Coronary artery (tissue), 2 donors: ENCODE measurements at regions not wholly inside any gene's neighbourhood (a gene's known extent, or its start where the extent isn't known, plus 50 kb on each side); places are given as distances from the start of the nearest gene placed in this dataset.
"Not testable (repeated sequence)": the region's sequence is repeated elsewhere in the genome, so short reads cannot be mapped to it uniquely, and the experiment has no call there.

Experiments used
- DNase-seq: peaks from one replicate; pipeline ENCODE4 v3.0.0-alpha.2; 2017; ENCODE audit warnings: low spot score
- H3K27ac ChIP-seq, 2 donors: fragments of 200-600 bp; sonication (generic); one replicate each; pipeline ENCODE4 v1.5.1; 2016 to 2019
- H3K4me3 ChIP-seq: fragments of 200-600 bp; sonication (generic); 2 replicates; pipeline ENCODE4 v1.5.1; 2016; ENCODE audit warnings: mild to moderate bottlenecking, moderate library complexity
- TF ChIP-seq, protein P1 (sequence below): fragments of 200-600 bp; sonication (generic); IDR thresholded peaks from one replicate; pipeline ENCODE4 v1.5.1; 2019; ENCODE audit warnings: antibody characterized with exemption

DNA sequence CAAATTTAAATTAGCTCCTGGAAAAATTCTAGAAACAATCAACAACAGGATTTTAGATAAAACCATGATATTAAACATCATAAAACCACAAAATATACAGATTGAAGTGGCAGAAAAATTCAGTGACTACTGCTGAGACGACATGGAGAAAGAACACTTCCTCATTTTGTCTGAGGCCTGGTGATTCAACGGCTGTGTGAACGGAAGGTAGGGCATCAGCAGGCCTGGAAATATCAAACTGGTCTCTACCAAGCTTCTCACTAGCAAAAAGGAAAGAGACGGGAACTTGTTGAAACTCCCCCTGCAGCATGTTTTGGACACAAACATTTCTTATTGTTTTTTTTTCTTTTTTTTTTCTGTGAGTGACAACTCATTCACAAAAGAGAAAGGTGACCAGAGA lies 58.0 kb upstream of the AHI1 start:
- no peak for DNase-seq
- Histone ChIP-seq H3K4me3 (no peak overlapping the region), H3K27ac (no peak overlapping the region)
- TF ChIP-seq, protein P1, sequence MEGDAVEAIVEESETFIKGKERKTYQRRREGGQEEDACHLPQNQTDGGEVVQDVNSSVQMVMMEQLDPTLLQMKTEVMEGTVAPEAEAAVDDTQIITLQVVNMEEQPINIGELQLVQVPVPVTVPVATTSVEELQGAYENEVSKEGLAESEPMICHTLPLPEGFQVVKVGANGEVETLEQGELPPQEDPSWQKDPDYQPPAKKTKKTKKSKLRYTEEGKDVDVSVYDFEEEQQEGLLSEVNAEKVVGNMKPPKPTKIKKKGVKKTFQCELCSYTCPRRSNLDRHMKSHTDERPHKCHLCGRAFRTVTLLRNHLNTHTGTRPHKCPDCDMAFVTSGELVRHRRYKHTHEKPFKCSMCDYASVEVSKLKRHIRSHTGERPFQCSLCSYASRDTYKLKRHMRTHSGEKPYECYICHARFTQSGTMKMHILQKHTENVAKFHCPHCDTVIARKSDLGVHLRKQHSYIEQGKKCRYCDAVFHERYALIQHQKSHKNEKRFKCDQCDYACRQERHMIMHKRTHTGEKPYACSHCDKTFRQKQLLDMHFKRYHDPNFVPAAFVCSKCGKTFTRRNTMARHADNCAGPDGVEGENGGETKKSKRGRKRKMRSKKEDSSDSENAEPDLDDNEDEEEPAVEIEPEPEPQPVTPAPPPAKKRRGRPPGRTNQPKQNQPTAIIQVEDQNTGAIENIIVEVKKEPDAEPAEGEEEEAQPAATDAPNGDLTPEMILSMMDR = no peak

DNA sequence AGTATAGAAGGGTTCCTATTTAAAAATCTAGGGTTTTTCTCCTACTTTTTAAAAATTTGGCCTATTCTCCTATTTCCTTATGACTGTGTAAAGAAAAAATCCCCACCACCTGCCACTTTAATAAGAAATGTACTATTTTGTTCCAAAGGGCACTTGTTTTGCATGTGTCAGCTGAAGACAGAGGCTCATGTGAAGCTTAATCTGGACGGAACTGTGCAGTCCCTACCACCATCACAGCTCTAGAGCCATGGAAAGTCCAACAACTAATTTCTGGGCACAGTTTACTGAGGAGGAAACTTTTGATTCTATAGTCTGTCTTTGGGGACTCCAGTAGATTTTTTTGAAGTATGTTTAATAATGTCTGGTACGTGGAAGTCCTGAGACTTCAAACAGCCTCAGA lies 60.0 kb upstream of the AHI1 start:
- Histone ChIP-seq H3K27ac (no peak overlapping the region), H3K4me3 (no peak overlapping the region)
- TF ChIP-seq, protein P1 = no peak
- no peak for DNase-seq

DNA sequence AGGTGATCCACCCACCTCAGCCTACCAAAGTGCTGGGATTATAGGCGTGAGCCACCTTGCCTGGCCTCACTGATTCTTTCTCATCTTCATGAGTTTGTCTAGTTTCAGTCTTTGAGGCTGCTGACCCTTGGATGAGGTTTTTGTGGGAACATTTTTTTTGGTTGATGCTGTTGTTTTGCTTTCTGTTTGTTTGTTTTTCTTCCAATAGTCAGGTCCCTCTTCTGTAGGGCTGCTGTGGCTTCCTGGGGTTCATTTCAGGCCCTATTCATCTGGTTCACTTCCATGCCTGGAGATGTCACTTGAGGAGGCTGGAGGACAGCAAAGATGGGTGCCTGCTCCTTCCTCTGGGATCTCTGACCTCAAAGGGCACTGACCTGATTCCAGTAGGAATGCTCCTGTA lies 68.1 kb upstream of the AHI1 start:
- H3K27ac ChIP-seq, DNase-seq: not testable (repeated sequence)

DNA sequence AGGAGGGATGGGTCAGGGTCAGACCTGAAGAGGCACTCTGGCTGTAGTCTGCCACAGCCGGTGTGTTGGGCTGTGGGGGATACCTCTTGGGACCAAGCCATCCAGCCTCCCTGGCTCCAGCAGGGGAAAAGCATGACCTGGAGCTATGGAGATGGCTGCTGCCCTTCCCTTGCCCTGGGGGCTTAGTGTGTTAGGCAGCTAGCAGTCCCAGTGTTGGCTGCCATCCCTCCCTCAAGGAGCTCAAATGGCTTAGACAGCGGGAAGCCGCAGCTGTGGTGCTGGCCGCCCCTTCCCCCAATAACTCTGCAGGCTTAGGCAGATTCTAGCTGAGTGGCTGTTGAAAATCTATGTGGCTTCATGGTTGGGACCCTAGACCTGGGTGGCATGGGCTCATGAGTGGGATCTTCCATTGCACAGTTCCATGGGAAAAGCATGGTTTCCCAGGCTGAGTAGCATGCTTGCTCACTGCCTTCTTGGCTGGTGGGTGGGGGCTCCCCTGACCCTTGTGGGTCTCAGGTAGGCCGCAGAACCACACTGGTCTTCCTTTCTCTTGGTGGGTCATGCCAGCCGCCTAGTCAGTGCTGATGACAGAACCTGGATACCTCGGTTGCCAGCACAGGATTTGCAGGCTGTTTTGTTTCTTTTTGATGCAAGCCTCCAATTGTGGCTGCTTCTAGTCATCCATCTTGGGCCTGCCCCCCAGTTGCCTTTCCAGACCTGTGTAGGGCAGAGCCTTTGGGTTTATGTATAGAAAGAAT lies 69.0 kb upstream of the AHI1 start:
- DNase-seq = no peak
- Histone ChIP-seq H3K4me3 (no peak overlapping the region), H3K27ac (no peak overlapping the region)
- TF ChIP-seq, protein P1 = no peak

More for the DNA sequence above, 68.1 kb upstream of the AHI1 start:
- H3K4me3 ChIP-seq = not testable (repeated sequence)

DNA sequence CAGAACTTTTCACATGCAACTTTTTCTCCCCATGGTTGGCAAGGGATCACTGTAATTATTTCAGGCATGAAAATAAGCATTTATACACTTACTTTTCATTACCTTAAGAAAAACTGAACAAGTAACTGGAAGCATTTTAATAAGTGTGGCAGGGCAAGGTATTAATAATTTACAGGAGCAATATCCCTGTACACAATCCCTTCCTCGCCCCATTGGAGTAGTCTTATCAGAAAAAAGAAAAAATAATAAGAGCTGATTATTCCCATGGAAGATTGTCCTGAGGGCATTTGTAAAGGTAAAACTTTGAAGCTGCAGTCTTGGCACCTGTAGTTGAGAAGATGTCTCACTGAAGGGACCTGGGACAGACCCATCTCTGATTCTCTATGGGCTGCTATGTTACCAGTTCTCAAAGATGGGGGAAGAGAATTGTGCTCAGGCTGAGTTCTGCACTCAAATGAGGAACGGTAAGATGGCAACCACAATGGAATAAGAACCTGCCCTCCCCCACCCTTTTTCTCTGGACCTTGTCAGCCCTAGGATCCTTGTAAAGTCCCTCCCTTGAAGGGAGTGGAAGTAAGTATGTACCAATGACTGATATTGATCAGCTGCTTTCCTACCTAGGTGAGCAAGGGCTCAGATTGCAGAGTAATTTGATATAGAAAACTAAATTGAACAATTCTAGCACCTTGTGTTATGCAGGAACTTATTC lies 70.0 kb upstream of the AHI1 start:
- H3K27ac ChIP-seq = no peak overlapping the region
- no peak for DNase-seq
- no peak overlapping the region for H3K4me3 ChIP-seq
- TF ChIP-seq, protein P1 = no peak

DNA sequence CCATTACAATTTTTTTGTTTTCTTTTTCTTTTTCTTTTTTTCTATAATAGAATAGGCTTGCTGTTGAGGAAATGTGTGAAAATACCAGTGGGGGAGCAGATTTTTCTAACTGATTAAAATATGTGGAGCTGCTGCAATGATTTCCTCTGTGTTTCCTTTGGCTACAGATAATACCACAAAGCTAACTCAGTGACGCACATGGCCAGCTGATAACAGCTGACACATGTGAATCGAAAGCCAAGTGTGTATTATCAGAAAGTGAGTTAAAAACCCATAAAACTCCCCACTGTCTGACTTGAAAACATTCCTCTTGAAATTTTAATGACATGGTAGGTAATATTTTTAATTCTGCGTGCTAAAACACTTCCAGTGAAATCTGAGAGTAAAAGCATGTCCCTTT lies 70.8 kb upstream of the AHI1 start:
- H3K27ac ChIP-seq = no peak overlapping the region
- TF ChIP-seq, protein P1 = no peak
- DNase-seq = no peak
- H3K4me3 ChIP-seq = no peak overlapping the region

DNA sequence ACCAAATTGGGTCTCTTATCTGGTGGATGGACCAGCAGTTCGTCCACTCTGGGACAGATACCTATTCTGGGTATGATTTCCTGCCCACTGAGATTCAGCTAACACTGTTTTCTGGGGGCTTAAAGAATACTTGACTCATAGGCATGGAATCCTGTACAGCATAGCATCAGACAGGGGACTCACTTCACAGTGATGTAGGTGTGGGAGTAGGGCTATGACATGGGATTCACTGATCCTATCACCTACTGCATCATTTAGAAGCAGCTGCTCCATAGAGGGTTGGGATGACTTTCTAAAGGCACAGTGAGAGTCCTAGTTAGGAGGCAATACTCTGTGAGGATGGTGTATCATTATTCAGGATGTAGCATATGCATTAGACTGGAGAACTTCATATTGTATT lies 74.5 kb upstream of the AHI1 start:
- H3K27ac ChIP-seq = no peak overlapping the region
- DNase-seq = no peak
- TF ChIP-seq, protein P1 = no peak
- H3K4me3 ChIP-seq = no peak overlapping the region
